GM23338 (cell line): ENCODE measurements at regions not wholly inside any gene's neighbourhood (a gene's known extent, or its start where the extent isn't known, plus 50 kb on each side); places are given as distances from the start of the nearest gene placed in this dataset.

Experiments
- EZH2 ChIP-seq: fragments of 200-600 bp; sonication (generic); IDR thresholded peaks from one replicate; pipeline ENCODE4 v1.8.0; 2017; ENCODE audit warnings: antibody characterized with exemption, mild to moderate bottlenecking, low read depth; ENCODE audit not compliant: unreplicated experiment
- EZH2phosphoT487 ChIP-seq: fragments of 200-600 bp; sonication (generic); IDR thresholded peaks from one replicate; pipeline ENCODE4 v1.8.1; 2018; ENCODE audit warnings: antibody characterized with exemption; ENCODE audit not compliant: unreplicated experiment
- JUNB ChIP-seq: IDR thresholded peaks from one replicate; pipeline ENCODE4 v1.6.1; 2016; ENCODE audit warnings: antibody characterized with exemption; ENCODE audit not compliant: unreplicated experiment
- POLR2AphosphoS5 ChIP-seq: IDR thresholded peaks from 2 replicates; pipeline ENCODE4 v1.6.1; 2016; ENCODE audit warnings: antibody characterized with exemption, low read depth
- REST ChIP-seq: IDR thresholded peaks from one replicate; pipeline ENCODE4 v1.6.1; 2018; ENCODE audit warnings: antibody characterized with exemption; ENCODE audit not compliant: unreplicated experiment
- ZNF114 ChIP-seq: fragments of 250-450 bp; sonication (Bioruptor Pico); IDR thresholded peaks from 2 replicates; pipeline ENCODE4 v1.5.0; 2020; ENCODE audit warnings: mild to moderate bottlenecking, moderate library complexity
- TF ChIP-seq, protein P1 (sequence below): fragments of 250-450 bp; sonication (Bioruptor Pico); IDR thresholded peaks from 2 replicates; pipeline ENCODE4 v1.5.0; 2020; ENCODE audit warnings: mild to moderate bottlenecking, moderate library complexity

DNA sequence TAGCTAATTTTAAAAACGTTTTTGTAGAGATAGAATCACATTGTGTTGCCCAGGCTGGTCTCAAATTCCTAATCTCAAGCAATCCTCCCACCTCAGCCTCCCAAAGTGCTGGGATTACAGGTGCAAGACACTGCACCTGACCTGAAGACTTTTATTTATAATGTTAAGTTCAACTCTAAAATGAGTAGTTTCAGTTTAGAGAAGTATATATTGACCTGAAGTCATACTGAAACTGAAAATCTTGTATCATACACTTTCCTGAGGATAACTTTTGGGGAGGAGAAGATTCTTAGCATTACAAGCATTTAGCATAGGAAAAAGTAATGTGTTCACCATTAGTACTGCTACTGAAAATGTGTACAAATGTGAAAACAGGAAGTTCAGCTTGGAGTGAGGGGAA lies 249.3 kb downstream of the CASP12 start (continued):
- TF ChIP-seq, protein P1, sequence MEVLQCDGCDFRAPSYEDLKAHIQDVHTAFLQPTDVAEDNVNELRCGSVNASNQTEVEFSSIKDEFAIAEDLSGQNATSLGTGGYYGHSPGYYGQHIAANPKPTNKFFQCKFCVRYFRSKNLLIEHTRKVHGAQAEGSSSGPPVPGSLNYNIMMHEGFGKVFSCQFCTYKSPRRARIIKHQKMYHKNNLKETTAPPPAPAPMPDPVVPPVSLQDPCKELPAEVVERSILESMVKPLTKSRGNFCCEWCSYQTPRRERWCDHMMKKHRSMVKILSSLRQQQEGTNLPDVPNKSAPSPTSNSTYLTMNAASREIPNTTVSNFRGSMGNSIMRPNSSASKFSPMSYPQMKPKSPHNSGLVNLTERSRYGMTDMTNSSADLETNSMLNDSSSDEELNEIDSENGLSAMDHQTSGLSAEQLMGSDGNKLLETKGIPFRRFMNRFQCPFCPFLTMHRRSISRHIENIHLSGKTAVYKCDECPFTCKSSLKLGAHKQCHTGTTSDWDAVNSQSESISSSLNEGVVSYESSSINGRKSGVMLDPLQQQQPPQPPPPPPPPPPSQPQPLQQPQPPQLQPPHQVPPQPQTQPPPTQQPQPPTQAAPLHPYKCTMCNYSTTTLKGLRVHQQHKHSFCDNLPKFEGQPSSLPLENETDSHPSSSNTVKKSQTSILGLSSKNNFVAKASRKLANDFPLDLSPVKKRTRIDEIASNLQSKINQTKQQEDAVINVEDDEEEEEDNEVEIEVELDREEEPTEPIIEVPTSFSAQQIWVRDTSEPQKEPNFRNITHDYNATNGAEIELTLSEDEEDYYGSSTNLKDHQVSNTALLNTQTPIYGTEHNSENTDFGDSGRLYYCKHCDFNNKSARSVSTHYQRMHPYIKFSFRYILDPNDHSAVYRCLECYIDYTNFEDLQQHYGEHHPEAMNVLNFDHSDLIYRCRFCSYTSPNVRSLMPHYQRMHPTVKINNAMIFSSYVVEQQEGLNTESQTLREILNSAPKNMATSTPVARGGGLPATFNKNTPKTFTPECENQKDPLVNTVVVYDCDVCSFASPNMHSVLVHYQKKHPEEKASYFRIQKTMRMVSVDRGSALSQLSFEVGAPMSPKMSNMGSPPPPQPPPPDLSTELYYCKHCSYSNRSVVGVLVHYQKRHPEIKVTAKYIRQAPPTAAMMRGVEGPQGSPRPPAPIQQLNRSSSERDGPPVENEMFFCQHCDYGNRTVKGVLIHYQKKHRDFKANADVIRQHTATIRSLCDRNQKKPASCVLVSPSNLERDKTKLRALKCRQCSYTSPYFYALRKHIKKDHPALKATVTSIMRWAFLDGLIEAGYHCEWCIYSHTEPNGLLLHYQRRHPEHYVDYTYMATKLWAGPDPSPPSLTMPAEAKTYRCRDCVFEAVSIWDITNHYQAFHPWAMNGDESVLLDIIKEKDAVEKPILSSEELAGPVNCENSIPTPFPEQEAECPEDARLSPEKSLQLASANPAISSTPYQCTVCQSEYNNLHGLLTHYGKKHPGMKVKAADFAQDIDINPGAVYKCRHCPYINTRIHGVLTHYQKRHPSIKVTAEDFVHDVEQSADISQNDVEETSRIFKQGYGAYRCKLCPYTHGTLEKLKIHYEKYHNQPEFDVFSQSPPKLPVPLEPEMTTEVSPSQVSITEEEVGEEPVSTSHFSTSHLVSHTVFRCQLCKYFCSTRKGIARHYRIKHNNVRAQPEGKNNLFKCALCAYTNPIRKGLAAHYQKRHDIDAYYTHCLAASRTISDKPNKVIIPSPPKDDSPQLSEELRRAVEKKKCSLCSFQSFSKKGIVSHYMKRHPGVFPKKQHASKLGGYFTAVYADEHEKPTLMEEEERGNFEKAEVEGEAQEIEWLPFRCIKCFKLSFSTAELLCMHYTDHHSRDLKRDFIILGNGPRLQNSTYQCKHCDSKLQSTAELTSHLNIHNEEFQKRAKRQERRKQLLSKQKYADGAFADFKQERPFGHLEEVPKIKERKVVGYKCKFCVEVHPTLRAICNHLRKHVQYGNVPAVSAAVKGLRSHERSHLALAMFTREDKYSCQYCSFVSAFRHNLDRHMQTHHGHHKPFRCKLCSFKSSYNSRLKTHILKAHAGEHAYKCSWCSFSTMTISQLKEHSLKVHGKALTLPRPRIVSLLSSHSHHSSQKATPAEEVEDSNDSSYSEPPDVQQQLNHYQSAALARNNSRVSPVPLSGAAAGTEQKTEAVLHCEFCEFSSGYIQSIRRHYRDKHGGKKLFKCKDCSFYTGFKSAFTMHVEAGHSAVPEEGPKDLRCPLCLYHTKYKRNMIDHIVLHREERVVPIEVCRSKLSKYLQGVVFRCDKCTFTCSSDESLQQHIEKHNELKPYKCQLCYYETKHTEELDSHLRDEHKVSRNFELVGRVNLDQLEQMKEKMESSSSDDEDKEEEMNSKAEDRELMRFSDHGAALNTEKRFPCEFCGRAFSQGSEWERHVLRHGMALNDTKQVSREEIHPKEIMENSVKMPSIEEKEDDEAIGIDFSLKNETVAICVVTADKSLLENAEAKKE (CRISPR knock-in tag), result no peak
- TF ChIP-seq EZH2phosphoT487 (no peak), JUNB (no peak), POLR2AphosphoS5 (no peak), REST (no peak), ZNF114 (CRISPR knock-in tag) (no peak), EZH2 (no peak)
